ENCODE measurements at regions not wholly inside any gene's neighbourhood (a gene's known extent, or its start where the extent isn't known, plus 50 kb on each side); places are given as distances from the start of the nearest gene placed in this dataset.

DNA sequence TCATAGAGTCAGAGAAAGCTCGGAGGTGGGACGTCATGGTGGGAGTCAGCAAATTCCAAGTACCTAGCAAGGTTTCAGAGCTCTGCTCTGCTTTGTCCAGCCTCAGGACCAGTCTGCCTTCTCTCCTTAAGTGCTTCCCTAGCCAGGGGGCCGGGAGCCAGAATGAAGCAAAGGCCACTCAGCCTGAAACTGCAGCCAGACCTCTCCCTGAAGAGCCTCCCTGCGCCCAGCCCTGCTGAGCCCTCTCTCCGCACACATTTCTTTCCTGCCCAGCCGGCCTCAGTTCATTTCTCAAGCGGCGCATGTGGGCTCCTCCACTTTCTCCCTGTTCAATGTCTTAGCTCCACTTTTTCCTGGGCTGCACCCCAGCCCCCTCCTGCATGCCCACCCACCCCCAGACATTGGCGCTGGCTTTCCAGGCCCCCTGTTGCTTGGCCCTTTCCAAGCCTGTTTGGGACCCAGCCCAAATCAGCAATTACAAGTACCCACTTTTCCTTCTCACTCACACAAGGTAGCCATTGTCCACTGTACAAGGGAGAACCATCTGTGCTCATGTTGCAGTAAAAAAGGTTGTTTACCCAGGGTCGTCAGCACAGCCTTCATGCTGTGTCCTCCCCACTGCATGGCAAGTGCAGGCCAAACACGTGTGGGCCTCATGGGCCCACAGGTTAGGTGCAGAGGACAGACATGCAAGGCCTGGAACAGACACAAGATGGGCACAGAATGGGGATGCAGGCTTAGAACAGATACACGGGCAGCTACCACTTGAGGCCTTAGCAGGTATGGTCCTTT is 147.1 kb downstream of the MRPL14 start (continued):
- TF ChIP-seq ZBTB40 (IDR thresholded peaks at IDR 0.05), result no peak
- TF ChIP-seq ZBTB40 (CRISPR knock-in tag; IDR thresholded peaks at IDR 0.05), result no peak
- no peak for TF ChIP-seq THAP8 (CRISPR knock-in tag; IDR thresholded peaks at IDR 0.05; ENCODE audit: borderline replicate concordance)
- TF ChIP-seq ZNF501 (CRISPR knock-in tag; IDR thresholded peaks at IDR 0.05), result no peak
- no peak for TF ChIP-seq RELA (CRISPR knock-in tag; IDR thresholded peaks at IDR 0.05)
- TF ChIP-seq ZSCAN12 (CRISPR knock-in tag; IDR thresholded peaks at IDR 0.05), result no peak
- no peak for TF ChIP-seq MEF2D (CRISPR knock-in tag; IDR thresholded peaks at IDR 0.05)
- TF ChIP-seq GATAD2A (CRISPR knock-in tag; IDR thresholded peaks at IDR 0.05), result peak; percentile 54
- no peak for TF ChIP-seq ZNF574 (CRISPR knock-in tag; IDR thresholded peaks at IDR 0.05)
- TF ChIP-seq, protein P1, sequence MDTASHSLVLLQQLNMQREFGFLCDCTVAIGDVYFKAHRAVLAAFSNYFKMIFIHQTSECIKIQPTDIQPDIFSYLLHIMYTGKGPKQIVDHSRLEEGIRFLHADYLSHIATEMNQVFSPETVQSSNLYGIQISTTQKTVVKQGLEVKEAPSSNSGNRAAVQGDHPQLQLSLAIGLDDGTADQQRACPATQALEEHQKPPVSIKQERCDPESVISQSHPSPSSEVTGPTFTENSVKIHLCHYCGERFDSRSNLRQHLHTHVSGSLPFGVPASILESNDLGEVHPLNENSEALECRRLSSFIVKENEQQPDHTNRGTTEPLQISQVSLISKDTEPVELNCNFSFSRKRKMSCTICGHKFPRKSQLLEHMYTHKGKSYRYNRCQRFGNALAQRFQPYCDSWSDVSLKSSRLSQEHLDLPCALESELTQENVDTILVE (CRISPR knock-in tag; IDR thresholded peaks at IDR 0.05), result no peak
- TF ChIP-seq ZNF451 (CRISPR knock-in tag; IDR thresholded peaks at IDR 0.05), result no peak
- no peak for TF ChIP-seq ZBTB1 (CRISPR knock-in tag; IDR thresholded peaks at IDR 0.05; ENCODE audit: borderline replicate concordance)
- TF ChIP-seq, protein P2, sequence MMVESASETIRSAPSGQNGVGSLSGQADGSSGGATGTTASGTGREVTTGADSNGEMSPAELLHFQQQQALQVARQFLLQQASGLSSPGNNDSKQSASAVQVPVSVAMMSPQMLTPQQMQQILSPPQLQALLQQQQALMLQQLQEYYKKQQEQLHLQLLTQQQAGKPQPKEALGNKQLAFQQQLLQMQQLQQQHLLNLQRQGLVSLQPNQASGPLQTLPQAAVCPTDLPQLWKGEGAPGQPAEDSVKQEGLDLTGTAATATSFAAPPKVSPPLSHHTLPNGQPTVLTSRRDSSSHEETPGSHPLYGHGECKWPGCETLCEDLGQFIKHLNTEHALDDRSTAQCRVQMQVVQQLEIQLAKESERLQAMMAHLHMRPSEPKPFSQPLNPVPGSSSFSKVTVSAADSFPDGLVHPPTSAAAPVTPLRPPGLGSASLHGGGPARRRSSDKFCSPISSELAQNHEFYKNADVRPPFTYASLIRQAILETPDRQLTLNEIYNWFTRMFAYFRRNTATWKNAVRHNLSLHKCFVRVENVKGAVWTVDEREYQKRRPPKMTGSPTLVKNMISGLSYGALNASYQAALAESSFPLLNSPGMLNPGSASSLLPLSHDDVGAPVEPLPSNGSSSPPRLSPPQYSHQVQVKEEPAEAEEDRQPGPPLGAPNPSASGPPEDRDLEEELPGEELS (CRISPR knock-in tag; IDR thresholded peaks at IDR 0.05), result no peak
- TF ChIP-seq MEIS2 (CRISPR knock-in tag; IDR thresholded peaks at IDR 0.05), result no peak
